HG03521 (cell line): ENCODE measurements at regions not wholly inside any gene's neighbourhood (a gene's known extent, or its start where the extent isn't known, plus 50 kb on each side); places are given as distances from the start of the nearest gene placed in this dataset.

Source experiments
- ATAC-seq: cut with Tn5 transposase; IDR thresholded peaks from one replicate; pipeline ENCODE4 v1.9.1; 2021; ENCODE audit warnings: mild to moderate bottlenecking, moderate library complexity; ENCODE audit not compliant: unreplicated experiment

DNA sequence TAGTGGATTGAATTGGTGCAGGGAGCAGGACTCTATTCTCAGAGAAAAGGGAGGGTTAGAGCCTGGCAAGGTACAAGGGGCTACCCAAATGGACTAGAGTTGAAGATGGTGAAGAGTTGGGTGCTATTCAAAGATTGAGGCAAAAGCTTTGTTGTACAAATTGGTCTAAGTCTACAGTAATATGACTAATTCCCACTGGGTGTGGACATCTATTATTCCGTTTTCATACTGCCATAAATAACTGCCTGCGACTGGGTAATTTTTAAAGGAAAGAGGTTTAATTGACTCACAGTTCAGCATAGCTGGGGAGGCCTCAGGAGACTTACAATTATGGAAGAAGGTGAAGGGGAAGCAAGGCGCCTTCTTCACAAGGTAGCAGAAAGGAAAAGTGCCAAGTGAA lies 266.3 kb downstream of the TPBG start:
- ATAC-seq, result no peak

DNA sequence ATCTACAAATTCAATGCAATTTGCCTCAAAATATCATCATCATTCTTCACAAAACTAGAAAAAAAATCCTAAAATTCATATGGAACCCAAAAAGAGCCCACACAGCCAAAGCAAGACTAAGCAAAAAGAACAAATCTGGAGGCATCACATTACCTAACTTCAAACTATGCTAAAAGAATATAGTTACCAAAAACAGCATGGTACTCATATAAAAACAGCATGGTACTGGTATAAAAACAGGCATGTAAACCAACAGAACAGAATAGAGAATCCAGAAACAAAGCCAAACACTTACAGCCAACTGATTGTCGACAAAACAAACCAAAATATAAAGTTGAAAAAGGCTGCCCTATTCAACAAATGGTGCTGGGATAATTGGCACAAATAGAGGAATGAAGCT lies 278.1 kb downstream of the TPBG start:
- no peak for ATAC-seq

- ATAC-seq, result no peak
Measured at GRCh38 chr6:82645536-82646230, 282.1 kb downstream of the TPBG start.

GRCh38 chr6:82646231-82646615 lies 282.6 kb downstream of the TPBG start:
- no peak for ATAC-seq

GRCh38 chr6:82651845-82652335 lies 288.3 kb downstream of the TPBG start:
- ATAC-seq, result no peak

DNA sequence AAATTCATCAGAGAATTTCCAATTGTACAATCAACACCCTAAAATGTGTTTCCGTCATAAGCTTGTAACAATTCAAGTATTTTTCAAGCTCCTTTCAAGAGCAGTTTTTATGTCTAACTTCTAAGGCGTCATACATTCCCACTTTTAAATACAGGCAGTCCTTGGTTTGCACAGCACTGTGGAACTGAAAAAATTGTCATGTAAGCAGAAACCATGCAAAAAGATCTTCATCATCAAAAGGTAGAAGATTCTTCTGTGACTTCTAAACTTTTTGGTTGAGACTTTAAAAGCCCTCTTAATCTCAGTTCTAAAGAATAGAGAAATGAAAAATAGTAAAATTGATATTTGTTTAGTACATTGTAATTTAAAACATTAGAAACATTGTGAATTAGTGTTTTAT lies 315.6 kb downstream of the TPBG start:
- ATAC-seq, result no peak

GRCh38 chr6:82680192-82680591 lies 316.6 kb downstream of the TPBG start:
- ATAC-seq, result no peak

- ATAC-seq, result no peak
Measured at GRCh38 chr6:82681119-82681714, 317.6 kb downstream of the TPBG start.

- no peak for ATAC-seq
Measured at GRCh38 chr6:82686719-82687118, 323.1 kb downstream of the TPBG start.

DNA sequence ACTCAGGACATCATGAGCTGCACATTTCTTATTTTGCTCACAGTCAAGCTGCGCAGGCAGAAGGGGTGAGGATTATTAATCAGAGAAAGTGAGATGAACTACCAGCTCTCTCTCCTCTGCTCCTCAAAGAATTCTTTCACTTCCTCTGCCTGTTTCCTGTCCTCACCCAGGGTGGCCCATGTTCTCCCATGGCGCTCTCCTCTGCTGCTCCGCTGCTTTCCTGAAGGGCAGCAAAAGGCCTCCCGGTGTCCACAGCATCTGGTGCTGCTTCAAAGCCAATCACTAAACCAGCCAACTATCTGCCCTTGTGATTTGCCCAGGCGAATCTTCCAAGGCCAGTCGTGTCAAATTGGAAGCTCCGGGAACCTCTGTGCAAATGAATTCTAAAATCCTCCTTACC lies 324.2 kb downstream of the TPBG start:
- ATAC-seq, result no peak

- no peak for ATAC-seq
Measured at GRCh38 chr6:82690283-82690682, 326.7 kb downstream of the TPBG start.

DNA sequence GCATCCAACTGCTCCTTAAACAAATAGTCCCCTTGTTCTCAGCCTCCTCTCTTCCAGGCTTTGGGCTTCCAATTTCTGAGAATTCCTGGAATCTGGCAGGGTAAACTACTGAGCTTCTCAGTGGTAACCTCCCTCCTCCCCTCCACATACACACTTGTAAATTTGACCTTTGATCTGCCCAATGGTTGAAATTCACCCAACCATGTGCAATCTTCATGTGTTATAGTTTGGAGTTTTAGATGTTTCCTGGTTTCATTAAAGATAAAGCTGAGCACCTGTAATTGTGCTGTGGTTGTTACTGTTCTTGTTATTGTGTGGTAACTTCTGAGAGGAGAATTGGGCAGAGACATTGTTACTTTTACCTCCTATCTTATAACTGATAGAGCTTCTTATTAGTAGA lies 328.4 kb downstream of the TPBG start:
- ATAC-seq, result no peak

DNA sequence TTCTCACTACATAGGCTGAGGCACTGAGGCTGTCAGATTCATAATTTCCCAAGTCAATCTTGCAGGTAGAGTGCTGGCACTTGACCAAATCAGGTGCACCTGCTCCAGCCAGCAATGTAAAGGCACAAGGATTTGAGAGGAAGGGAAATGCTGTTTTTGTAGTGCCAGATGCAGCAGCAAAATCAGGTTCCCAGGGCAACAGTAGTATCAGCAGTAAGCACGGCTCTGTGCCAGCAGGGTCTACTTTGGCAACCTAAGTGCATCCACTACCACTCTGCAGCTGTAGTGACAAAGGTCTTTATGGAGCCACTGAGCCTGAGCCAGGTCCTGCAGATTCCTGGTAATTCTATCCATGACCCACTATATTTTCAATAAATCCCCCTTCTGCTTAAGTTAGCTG lies 329.5 kb downstream of the TPBG start:
- ATAC-seq, result no peak

DNA sequence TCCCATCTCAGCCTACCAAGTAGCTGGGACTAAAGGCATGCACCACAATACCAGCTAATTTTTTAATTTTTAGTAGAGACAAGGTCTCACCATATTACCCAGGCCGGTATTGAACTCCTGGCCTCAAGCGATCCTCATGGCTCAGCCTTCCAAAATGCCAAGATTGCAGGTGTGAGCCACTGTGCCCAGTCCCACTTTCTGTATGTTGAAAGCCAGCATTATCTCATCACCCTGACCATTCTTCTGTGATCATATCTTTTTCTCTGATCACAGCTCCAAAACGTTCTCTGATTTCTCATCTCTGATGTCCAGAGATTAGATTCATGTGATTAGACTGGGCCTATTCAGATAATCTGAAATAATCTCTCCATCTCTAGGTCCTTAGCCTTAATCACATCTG lies 337.7 kb downstream of the TPBG start:
- ATAC-seq, result no peak

DNA sequence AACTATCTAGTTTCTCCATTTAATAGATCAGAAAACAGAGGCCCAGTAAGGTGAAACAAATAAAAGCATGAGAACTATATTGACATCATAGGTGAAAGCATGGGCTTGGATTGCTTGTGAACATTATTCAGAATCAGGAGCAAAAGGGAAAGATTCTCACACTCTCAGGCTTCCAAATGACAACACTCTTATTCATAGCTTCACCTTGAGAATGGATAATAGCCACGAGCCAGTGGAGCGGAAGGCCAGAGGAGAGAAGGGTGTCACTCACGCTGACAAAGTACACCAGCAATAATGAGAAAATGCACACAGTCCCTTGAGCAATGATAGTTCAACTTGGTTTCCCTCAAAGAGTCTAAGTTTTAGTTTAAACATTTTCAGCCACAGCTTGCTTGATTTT lies 339.0 kb downstream of the TPBG start:
- ATAC-seq, result no peak

GRCh38 chr6:82703230-82703629 lies 339.6 kb downstream of the TPBG start:
- no peak for ATAC-seq

DNA sequence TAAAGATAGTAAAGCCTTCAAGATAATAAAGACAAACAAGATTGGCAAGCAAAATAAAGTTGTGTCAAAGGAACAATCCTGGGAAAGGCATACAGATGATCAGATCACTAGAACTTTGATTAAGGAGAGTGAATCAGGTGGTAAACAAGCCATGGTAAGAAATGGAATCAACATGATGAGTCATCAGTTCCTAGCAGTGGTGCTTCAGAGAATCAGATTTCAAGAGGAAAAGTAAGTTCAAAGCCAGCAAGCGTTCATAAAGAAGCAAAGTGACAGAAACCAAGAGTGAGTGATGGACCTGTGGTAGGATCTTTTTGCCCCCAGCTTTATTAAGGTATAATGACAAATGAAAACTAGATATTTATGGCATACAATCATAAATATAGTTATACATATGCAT lies 340.4 kb downstream of the TPBG start:
- no peak for ATAC-seq

GRCh38 chr6:82705579-82705978 lies 342.0 kb downstream of the TPBG start:
- ATAC-seq, result no peak

DNA sequence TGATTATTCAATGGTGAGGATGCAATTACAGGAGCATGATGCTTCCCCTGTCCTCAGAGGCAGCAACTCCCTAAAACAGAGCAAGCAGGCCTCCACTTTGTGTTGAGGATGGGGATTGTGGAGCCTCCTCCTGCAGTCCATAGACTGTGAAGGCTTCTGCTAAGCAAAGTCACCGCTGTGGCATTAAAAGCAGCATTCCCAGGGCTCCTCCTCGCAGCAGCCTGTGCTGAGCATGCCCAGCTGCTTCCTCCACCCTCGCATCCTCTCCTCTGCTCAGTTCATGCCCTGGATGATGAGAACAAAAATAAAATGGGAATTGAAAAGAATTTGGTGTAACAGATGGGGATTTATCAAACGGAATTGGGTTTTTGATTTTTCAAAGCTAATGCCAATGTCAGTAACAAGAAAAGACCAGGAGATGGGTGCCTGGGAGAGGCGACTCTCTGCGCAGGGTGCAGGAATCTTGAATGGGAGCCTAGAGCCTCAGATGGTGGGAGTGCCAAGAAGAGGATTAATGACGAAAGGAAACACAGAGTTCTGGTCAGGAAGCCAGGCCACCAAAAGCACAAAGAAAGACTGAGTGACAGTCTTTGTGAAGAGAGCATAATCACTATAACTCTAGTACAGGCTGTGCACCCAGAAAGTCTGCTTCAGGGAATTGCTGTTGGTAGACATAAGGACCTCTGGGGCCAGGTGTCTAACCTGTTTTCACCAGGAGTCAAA lies 347.6 kb downstream of the TPBG start:
- no peak for ATAC-seq

GRCh38 chr6:82711971-82712370 lies 348.4 kb downstream of the TPBG start:
- ATAC-seq, result no peak

DNA sequence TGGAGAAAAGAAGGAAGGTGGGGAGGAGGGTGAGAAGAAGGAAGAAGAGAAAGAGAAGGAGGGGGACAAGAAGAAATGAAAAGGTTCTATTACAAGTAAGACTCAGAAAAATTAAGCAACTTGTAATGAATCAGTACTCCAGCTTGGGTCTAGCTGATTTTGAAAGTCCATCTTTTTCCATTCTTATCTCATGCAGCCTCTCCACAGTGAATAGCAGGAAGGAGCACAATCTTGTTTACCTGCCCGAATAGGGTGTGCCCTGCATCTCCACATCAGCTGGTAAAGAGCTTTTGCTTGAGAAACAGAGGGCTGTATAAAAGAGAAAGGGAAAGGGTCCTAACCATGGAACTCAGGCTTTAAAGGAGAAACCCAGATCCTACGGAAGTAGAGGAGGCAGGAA lies 348.8 kb downstream of the TPBG start:
- ATAC-seq, result no peak

DNA sequence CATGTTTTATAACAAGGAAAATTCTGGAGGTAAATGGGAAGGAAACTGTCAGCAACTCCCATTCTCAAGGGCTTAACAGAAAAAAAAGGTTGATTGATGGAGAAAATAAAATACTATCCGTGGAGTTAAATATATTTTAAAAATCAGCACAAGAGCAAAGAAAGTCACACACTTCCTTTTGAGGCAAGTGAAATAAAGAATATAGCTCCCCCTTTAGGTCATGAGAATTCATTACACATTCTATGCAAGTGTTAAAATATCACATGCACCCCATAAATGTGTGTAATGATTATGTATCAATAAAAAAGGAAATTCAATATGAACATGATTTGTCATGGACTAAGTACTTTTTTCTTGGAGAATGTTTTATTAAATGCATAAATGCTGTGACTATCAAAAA lies 349.2 kb downstream of the TPBG start:
- no peak for ATAC-seq
